Upper lobe of right lung (tissue), 1 donor: ENCODE measurements at regions not wholly inside any gene's neighbourhood (a gene's known extent, or its start where the extent isn't known, plus 50 kb on each side); places are given as distances from the start of the nearest gene placed in this dataset. TPM values are rescaled to one million over a fixed set of nuclear protein-coding genes. Genes with fewer than 3 reads are reported as not detected.

ENCODE experiments used
- ATAC-seq: fragments of 200-7000 bp; cut with Tn5 transposase; one replicate; pipeline ENCODE4 v1.9.1; 2020; ENCODE audit warnings: mild to moderate bottlenecking, moderate library complexity
- DNase-seq: peaks from one replicate; pipeline ENCODE4 v3.0.0-alpha.2; 2020
- H3K27ac ChIP-seq: fragments of 200-600 bp; one replicate; pipeline ENCODE4 v1.8.0; 2022
- H3K27me3 ChIP-seq: fragments of 200-600 bp; one replicate; pipeline ENCODE4 v1.8.0; 2022; ENCODE audit warnings: mild to moderate bottlenecking
- H3K36me3 ChIP-seq: fragments of 200-600 bp; one replicate; pipeline ENCODE4 v1.8.0; 2022
- H3K4me1 ChIP-seq: fragments of 200-600 bp; one replicate; pipeline ENCODE4 v1.8.0; 2022
- H3K4me3 ChIP-seq: fragments of 200-600 bp; one replicate; pipeline ENCODE4 v1.8.0; 2022; ENCODE audit warnings: mild to moderate bottlenecking
- H3K9me3 ChIP-seq: fragments of 200-600 bp; one replicate; pipeline ENCODE4 v1.8.0; 2022
- CTCF ChIP-seq: fragments of 200-600 bp; IDR thresholded peaks from one replicate; pipeline ENCODE4 v1.8.0; 2022; ENCODE audit warnings: antibody characterized with exemption
- intact Hi-C: fragments of 100-400 bp; cut with DNase I; formaldehyde crosslinking; loops from one replicate; pipeline ENCODE4 v1.11.0; 2022
- microRNA-seq: library from miRNA; unstranded; fragments of <30 nt; microRNA quantifications from one replicate; pipeline ENCODE4 v1.2.0, GENCODE V29; 2020; ENCODE audit warnings: borderline microRNAs expressed
- donor health status: DM: no; HTN: yes; CAD: no; lungs with severe emphysema.

- Histone ChIP-seq H3K4me3 (no peak overlapping the region), H3K27ac (no peak overlapping the region), H3K27me3 (no peaks in the 10 kb centered on the region), H3K4me1 (no peaks in the 10 kb centered on the region), H3K9me3 (no peaks in the 10 kb centered on the region), H3K36me3 (no peaks in the 10 kb centered on the region)
- intact Hi-C loops, result no loop called here
- ATAC-seq, result no peak
- DNase-seq, result no peak
- TF ChIP-seq CTCF, result no peak
Measured at GRCh38 chr11:24422376-24422775, 74.5 kb upstream of the LUZP2 start.

- intact Hi-C loops, result no loop called here
- ATAC-seq (no peak), DNase-seq (no peak)
- no peak for TF ChIP-seq CTCF
- Histone ChIP-seq H3K4me3 (no peak overlapping the region), H3K9me3 (no peaks in the 10 kb centered on the region), H3K27ac (no peak overlapping the region), H3K4me1 (no peaks in the 10 kb centered on the region), H3K27me3 (no peaks in the 10 kb centered on the region), H3K36me3 (no peaks in the 10 kb centered on the region)
Measured at GRCh38 chr11:24437123-24437522, 59.7 kb upstream of the LUZP2 start.

Small RNA genes lying in the stretch of these regions (microRNA-seq; reads per million reads assigned to microRNA genes)
- gene MIR8054, result not detected
